H9 (cell line): ENCODE measurements at regions not wholly inside any gene's neighbourhood (a gene's known extent, or its start where the extent isn't known, plus 50 kb on each side); places are given as distances from the start of the nearest gene placed in this dataset.

Source experiments
- DNase-seq: peaks from one replicate; pipeline ENCODE4 v3.0.0-alpha.2; 2017
- H2AFZ ChIP-seq: one replicate; pipeline ENCODE4 v1.6.1; 2013; ENCODE audit warnings: mild to moderate bottlenecking, low read length, control low read depth, moderate library complexity
- H2AK5ac ChIP-seq: 2 replicates; pipeline ENCODE4 v1.6.1; 2013; ENCODE audit warnings: low read length, control low read depth, mixed read lengths; ENCODE audit not compliant: insufficient read length
- H2BK120ac ChIP-seq: one replicate; pipeline ENCODE4 v1.6.1; 2013; ENCODE audit warnings: low read depth, mild to moderate bottlenecking, low read length, control low read depth, inconsistent platforms; ENCODE audit not compliant: poor library complexity, severe bottlenecking
- H2BK12ac ChIP-seq: 2 replicates; pipeline ENCODE4 v1.6.1; 2013; ENCODE audit warnings: low read length, control low read depth, mixed read lengths, low read depth; ENCODE audit not compliant: insufficient read length
- H2BK15ac ChIP-seq: 2 replicates; pipeline ENCODE4 v1.6.1; 2013; ENCODE audit warnings: low read depth, low read length, control low read depth
- H2BK20ac ChIP-seq: one replicate; pipeline ENCODE4 v1.6.1; 2013; ENCODE audit warnings: low read depth, mild to moderate bottlenecking, low read length, control low read depth, inconsistent platforms; ENCODE audit not compliant: poor library complexity, severe bottlenecking
- H2BK5ac ChIP-seq: 2 replicates; pipeline ENCODE4 v1.6.1; 2013; ENCODE audit warnings: low read length, control low read depth, mixed read lengths; ENCODE audit not compliant: insufficient read length
- H3K14ac ChIP-seq: 2 replicates; pipeline ENCODE4 v1.6.1; 2013; ENCODE audit warnings: low read length, control low read depth; ENCODE audit not compliant: insufficient read depth
- H3K18ac ChIP-seq: 2 replicates; pipeline ENCODE4 v1.6.1; 2013; ENCODE audit warnings: low read depth, mild to moderate bottlenecking, mixed read lengths, low read length, control low read depth; ENCODE audit not compliant: insufficient read length
- H3K23ac ChIP-seq: 2 replicates; pipeline ENCODE4 v1.6.1; 2013; ENCODE audit warnings: low read length, control low read depth, mixed read lengths, low read depth; ENCODE audit not compliant: insufficient read length
- H3K23me2 ChIP-seq: 2 replicates; pipeline ENCODE4 v1.6.1; 2013; ENCODE audit warnings: low read depth, mild to moderate bottlenecking, mixed read lengths, low read length, control low read depth; ENCODE audit not compliant: insufficient read length, poor library complexity, severe bottlenecking
- H3K27ac ChIP-seq: 2 replicates; pipeline ENCODE4 v1.5.1; 2013; ENCODE audit warnings: low read length, control low read depth, mixed read lengths, low read depth; ENCODE audit not compliant: insufficient read length
- H3K27me3 ChIP-seq: 2 replicates; pipeline ENCODE4 v1.6.1; 2013; ENCODE audit warnings: low read length, control low read depth, inconsistent platforms; ENCODE audit not compliant: insufficient read depth
- H3K4ac ChIP-seq: 2 replicates; pipeline ENCODE4 v1.6.1; 2013; ENCODE audit warnings: low read depth, mild to moderate bottlenecking, control low read depth, inconsistent platforms, low read length, moderate library complexity
- H3K4me1 ChIP-seq: 2 replicates; pipeline ENCODE4 v1.6.1; 2013; ENCODE audit warnings: low read length, control low read depth, inconsistent platforms; ENCODE audit not compliant: insufficient read depth
- H3K4me2 ChIP-seq: 2 replicates; pipeline ENCODE4 v1.6.1; 2013; ENCODE audit warnings: low read length, control low read depth, mixed read lengths; ENCODE audit not compliant: insufficient read length, insufficient read depth
- H3K56ac ChIP-seq: 2 replicates; pipeline ENCODE4 v1.6.1; 2013; ENCODE audit warnings: low read depth, mild to moderate bottlenecking, mixed read lengths, low read length, control low read depth; ENCODE audit not compliant: insufficient read length
- H3K79me1 ChIP-seq: 2 replicates; pipeline ENCODE4 v1.6.1; 2013; ENCODE audit warnings: low read depth, mild to moderate bottlenecking, moderate library complexity, low read length, control low read depth, inconsistent platforms; ENCODE audit not compliant: insufficient read depth, poor library complexity, severe bottlenecking
- H3K79me2 ChIP-seq: 2 replicates; pipeline ENCODE4 v1.6.1; 2013; ENCODE audit warnings: low read length, control low read depth, inconsistent platforms; ENCODE audit not compliant: insufficient read depth
- H3K9ac ChIP-seq: 2 replicates; pipeline ENCODE4 v1.6.1; 2013; ENCODE audit warnings: low read length, control low read depth, mixed read lengths; ENCODE audit not compliant: insufficient read length; ENCODE audit errors: extremely low read depth
- H3K9me3 ChIP-seq: one replicate; pipeline ENCODE4 v1.6.1; 2013; ENCODE audit warnings: low read depth, low read length, inconsistent platforms; ENCODE audit not compliant: control insufficient read depth
- H3T11ph ChIP-seq: one replicate; pipeline ENCODE4 v1.6.1; 2013; ENCODE audit warnings: mild to moderate bottlenecking, low read length, control low read depth, inconsistent platforms
- H4K20me1 ChIP-seq: one replicate; pipeline ENCODE4 v1.6.1; 2013; ENCODE audit not compliant: control insufficient read depth, insufficient read length, insufficient read depth
- H4K5ac ChIP-seq: 2 replicates; pipeline ENCODE4 v1.6.1; 2013; ENCODE audit warnings: low read depth, mild to moderate bottlenecking, mixed read lengths, low read length, control low read depth; ENCODE audit not compliant: insufficient read length
- H4K8ac ChIP-seq: replicated peaks from 2 replicates; pipeline ENCODE4 v1.6.1; 2013; ENCODE audit warnings: low read length, control low read depth, mixed read lengths, low read depth; ENCODE audit not compliant: insufficient read length
- H4K91ac ChIP-seq: 2 replicates; pipeline ENCODE4 v1.6.1; 2013; ENCODE audit warnings: low read depth, mild to moderate bottlenecking, moderate library complexity, mixed read lengths, low read length, control low read depth; ENCODE audit not compliant: insufficient read length
- H3K27ac Mint-ChIP-seq, 3 experiments: 2 replicates in 2 of 3; 3 replicates in 1 of 3; pipeline ENCODE4 v1.8.0; 2020 to 2021; ENCODE audit warnings: mixed read lengths in 3 of 3, mild to moderate bottlenecking in 1 of 3, moderate library complexity in 1 of 3
- H3K27me3 Mint-ChIP-seq: 2 replicates; pipeline ENCODE4 v1.8.0; 2021; ENCODE audit warnings: low read depth, mild to moderate bottlenecking, moderate library complexity, mixed read lengths
- H3K36me3 Mint-ChIP-seq, 3 experiments: 2 replicates in 2 of 3; 3 replicates in 1 of 3; pipeline ENCODE4 v1.8.0; 2020 to 2021; ENCODE audit warnings: low read depth in 3 of 3, mixed read lengths in 3 of 3; ENCODE audit not compliant: insufficient read depth in 1 of 3
- H3K4me1 Mint-ChIP-seq, 2 experiments: 2 replicates each; pipeline ENCODE4 v1.8.0; 2020; ENCODE audit warnings: mixed read lengths in 2 of 2
- H3K4me3 Mint-ChIP-seq, 2 experiments: 2 replicates in 1 of 2; 3 replicates in 1 of 2; pipeline ENCODE4 v1.8.0; 2020 to 2021; ENCODE audit warnings: mild to moderate bottlenecking in 2 of 2, mixed read lengths in 2 of 2, moderate library complexity in 1 of 2
- H3K9me3 Mint-ChIP-seq, 2 experiments: 2 replicates in 1 of 2; 3 replicates in 1 of 2; pipeline ENCODE4 v1.8.0; 2020; ENCODE audit warnings: mild to moderate bottlenecking in 2 of 2, mixed read lengths in 2 of 2, moderate library complexity in 1 of 2
- WGBS: extraction: QIAGEN DNeasy Blood & Tissue Kit; methylation state at CpG from one replicate; pipeline ENCODE4 v1.1.7; 2013; ENCODE audit warnings: missing lambda C conversion rate, low lambda C conversion rate, mixed read lengths; ENCODE audit not compliant: insufficient read length; ENCODE audit errors: extremely low coverage; 5-methylcytosine and 5-hydroxymethylcytosine counted together
- TF ChIP-seq, protein P1 (sequence below): fragments of 200-600 bp; sonication (generic); conservative IDR thresholded peaks from 3 replicates; pipeline ENCODE4 v1.8.0; 2021; ENCODE audit warnings: antibody characterized with exemption, mild to moderate bottlenecking

DNA sequence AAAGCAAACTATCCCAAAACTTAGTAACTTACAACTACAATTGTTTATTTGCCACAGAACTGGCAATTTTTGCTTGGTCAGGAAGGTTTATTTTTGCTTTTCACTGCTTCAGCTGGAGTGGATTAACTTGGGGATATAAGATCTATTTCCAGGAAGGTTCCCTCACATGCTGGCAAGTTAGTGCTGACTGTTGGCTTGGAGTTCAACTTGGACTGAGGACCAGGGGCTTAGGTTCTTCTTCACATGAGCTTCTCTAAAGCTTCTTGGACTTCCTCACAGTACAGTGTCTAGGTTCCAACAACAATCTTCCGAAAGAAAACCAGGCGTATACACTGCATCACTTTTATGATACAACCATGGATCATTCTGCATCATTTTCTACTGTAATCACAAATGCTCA lies 264.4 kb downstream of the CHL1 start:
- Histone ChIP-seq H4K91ac (no peak overlapping the region), H3K14ac (no peak overlapping the region), H2BK120ac (no peak overlapping the region), H3K27me3 (no peaks in the 10 kb centered on the region), H4K20me1 (no peaks in the 10 kb centered on the region), H2BK12ac (no peak overlapping the region), H3K9ac (no peak overlapping the region), H3K27ac (no peak overlapping the region), H3K4me2 (no peak overlapping the region), H2BK15ac (no peak overlapping the region), H3K23ac (no peak overlapping the region), H3K9me3 (no peaks in the 10 kb centered on the region), H3K4me1 (no peaks in the 10 kb centered on the region; the same call in 1 of the 2 replicates), H4K8ac (no peak overlapping the region), H3T11ph (no peak overlapping the region), H3K4ac (no peak overlapping the region), H2BK5ac (no peak overlapping the region), H3K56ac (no peak overlapping the region), H3K79me2 (no peaks in the 10 kb centered on the region), H2BK20ac (no peak overlapping the region), H3K79me1 (no peaks in the 10 kb centered on the region), H2AFZ (no peak overlapping the region), H3K18ac (no peak overlapping the region), H2AK5ac (no peak overlapping the region), H4K5ac (no peak overlapping the region), H3K23me2 (no peaks in the 10 kb centered on the region)
- Mint-ChIP-seq H3K27ac (no peak overlapping the region), H3K4me3 (no peak overlapping the region), H3K27me3 (no peaks in the 10 kb centered on the region), H3K9me3 (no peaks in the 10 kb centered on the region), H3K4me1 (peaks cover 13 to 29% of the 10 kb centered on the region in 2 experiments), H3K36me3 (no peaks in the 10 kb centered on the region)
- TF ChIP-seq, protein P1, sequence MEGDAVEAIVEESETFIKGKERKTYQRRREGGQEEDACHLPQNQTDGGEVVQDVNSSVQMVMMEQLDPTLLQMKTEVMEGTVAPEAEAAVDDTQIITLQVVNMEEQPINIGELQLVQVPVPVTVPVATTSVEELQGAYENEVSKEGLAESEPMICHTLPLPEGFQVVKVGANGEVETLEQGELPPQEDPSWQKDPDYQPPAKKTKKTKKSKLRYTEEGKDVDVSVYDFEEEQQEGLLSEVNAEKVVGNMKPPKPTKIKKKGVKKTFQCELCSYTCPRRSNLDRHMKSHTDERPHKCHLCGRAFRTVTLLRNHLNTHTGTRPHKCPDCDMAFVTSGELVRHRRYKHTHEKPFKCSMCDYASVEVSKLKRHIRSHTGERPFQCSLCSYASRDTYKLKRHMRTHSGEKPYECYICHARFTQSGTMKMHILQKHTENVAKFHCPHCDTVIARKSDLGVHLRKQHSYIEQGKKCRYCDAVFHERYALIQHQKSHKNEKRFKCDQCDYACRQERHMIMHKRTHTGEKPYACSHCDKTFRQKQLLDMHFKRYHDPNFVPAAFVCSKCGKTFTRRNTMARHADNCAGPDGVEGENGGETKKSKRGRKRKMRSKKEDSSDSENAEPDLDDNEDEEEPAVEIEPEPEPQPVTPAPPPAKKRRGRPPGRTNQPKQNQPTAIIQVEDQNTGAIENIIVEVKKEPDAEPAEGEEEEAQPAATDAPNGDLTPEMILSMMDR, result no peak
- no CpG with 5 or more reads among the region's 2 CpGs for WGBS
- DNase-seq, result no peak
